Epithelial cell of proximal tubule (primary cell): ENCODE measurements at regions not wholly inside any gene's neighbourhood (a gene's known extent, or its start where the extent isn't known, plus 50 kb on each side); places are given as distances from the start of the nearest gene placed in this dataset.

Experiments
- DNase-seq: peaks from one replicate; pipeline ENCODE4 v3.0.0-alpha.2; 2011; ENCODE audit warnings: low read depth
- H3K4me3 ChIP-seq: 2 replicates; pipeline ENCODE4 v1.5.1; 2011; ENCODE audit warnings: low read depth, mild to moderate bottlenecking, low read length
- TF ChIP-seq, protein P1 (sequence below): conservative IDR thresholded peaks from 2 replicates; pipeline ENCODE4 v1.5.1; 2012; ENCODE audit warnings: low read depth, mild to moderate bottlenecking, low read length

DNA sequence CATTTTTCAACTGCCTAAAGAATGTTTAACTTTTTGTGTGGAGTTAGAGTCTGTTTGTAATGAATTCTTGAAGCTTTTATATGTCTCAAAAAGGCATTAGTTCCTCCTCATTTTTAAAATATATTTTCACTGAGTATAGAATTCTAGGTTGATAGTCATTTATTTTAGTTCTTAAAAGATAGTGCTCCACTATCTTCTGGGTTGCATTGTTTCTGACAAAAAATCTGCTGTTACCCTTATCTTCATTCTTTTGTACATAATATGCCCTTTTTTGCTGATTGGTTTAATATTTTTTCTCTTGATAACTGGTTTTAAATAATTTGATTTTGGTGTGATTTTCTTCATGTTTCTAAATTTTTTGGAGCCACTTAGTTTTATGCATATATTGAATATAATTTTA lies 754.7 kb upstream of the GYPC start:
- no peak overlapping the region for H3K4me3 ChIP-seq
- TF ChIP-seq, protein P1, sequence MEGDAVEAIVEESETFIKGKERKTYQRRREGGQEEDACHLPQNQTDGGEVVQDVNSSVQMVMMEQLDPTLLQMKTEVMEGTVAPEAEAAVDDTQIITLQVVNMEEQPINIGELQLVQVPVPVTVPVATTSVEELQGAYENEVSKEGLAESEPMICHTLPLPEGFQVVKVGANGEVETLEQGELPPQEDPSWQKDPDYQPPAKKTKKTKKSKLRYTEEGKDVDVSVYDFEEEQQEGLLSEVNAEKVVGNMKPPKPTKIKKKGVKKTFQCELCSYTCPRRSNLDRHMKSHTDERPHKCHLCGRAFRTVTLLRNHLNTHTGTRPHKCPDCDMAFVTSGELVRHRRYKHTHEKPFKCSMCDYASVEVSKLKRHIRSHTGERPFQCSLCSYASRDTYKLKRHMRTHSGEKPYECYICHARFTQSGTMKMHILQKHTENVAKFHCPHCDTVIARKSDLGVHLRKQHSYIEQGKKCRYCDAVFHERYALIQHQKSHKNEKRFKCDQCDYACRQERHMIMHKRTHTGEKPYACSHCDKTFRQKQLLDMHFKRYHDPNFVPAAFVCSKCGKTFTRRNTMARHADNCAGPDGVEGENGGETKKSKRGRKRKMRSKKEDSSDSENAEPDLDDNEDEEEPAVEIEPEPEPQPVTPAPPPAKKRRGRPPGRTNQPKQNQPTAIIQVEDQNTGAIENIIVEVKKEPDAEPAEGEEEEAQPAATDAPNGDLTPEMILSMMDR, result no peak
- no peak for DNase-seq

DNA sequence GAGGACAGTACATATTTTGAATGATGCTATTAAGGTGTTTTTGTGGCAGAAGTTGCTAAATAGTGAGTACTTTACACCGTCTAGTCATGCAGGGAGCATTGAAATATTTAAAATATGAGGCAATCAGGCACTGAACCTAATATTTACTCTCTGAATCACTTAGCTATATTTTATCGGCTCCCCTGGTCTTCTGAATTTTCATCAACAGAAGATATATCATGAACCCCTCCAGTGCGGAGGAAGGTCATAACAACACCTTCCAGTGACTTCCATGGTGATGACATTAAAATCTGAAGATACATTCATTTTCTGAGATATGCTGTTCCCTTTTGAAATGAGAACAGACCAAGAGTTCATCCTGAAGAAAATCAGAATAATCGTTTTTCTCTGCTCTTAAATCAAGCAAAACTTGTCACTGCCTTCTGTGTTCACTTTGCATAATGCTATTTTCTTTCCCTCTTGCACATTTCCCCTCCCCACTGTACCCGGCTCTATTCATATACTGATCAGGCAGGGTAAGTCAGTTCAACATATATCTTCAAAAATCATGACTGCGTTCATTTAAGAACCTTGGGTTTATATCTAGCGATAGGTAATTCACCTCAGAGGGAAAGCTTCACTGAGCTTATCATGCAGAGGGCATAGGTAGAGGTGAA lies 729.9 kb upstream of the GYPC start:
- no peak overlapping the region for H3K4me3 ChIP-seq
- TF ChIP-seq, protein P1, result no peak
- no peak for DNase-seq

DNA sequence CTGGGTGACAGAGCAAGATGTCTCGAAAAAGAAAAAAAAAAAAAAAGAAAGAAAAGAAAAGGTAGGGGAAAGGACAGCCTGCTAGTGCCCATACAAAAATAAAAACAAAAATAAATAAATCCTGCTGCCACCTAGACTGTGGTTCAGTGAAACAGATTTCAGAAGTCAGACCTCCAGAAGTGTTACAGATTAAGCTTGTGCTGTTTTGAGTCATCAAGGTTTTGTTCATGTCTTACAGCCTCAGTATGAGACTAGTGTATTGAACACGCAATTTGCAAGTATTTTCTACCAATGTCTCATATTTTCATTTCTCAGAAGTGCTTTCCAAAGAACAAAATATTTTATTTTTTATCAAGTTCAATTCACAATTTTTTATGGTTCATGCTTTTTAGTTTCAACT lies 720.4 kb upstream of the GYPC start:
- H3K4me3 ChIP-seq, result no peak overlapping the region
- TF ChIP-seq, protein P1, result no peak
- no peak for DNase-seq

DNA sequence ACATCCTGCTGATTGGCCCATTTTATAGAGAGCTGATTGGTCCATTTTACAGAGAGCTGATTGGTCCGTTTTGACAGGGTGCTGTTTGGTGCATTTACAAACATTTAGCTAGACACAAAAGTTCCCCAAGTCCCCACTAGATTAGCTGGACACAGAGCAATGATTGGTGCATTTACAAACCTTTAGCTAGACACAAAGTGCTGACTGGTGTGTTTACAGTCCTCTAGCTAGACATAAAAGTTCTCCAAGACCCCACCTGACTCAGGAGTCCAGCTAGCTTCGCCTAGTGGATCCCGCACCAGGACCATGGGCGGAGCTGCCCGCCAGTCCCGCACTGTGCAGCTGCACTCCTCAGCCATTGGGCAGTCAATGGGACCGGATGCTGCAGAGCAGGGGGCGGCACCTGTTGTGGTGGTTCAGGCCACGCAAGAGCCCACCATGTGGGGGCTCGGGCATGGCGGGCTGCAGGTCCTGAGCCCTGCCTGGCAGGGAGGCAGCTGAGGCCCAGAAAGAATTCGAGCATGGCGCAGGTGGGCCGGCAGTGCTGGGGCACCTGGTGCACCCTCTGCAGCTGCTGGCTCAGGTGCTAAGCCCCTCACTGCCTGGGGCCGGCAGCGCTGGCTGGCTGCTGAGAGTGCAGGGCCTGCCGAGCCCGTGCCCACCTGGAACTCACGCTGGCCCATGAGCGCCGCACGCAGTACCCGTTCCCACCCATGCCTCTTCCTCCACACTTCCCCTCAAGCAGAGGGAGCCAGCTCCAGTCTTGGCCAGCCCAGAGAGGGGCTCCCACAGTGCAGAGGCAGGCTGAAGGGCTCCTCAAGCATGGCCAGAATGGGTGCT lies 713.2 kb upstream of the GYPC start:
- TF ChIP-seq, protein P1, result no peak
- no peak overlapping the region for H3K4me3 ChIP-seq
- DNase-seq, result no peak

DNA sequence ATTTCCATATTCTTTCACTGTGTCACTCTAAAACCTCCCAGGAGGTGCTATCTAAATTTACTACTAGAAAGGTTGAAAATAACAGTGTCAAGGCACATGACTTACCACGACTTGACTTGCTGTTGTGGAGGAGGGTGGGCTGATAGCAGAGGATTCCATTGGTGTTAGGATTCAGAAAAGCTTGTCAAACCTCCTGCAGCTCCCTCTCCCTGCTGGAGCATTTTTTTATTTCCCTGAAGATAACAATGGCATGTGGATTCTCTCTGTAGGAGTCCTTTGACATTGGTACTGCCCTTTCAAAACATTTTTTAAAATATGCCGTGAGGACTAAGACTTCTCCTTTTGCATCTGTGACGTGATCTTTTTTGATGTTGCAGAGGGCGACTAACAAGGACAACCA lies 696.9 kb upstream of the GYPC start:
- TF ChIP-seq, protein P1, result no peak
- no peak for DNase-seq
- H3K4me3 ChIP-seq, result no peak overlapping the region

DNA sequence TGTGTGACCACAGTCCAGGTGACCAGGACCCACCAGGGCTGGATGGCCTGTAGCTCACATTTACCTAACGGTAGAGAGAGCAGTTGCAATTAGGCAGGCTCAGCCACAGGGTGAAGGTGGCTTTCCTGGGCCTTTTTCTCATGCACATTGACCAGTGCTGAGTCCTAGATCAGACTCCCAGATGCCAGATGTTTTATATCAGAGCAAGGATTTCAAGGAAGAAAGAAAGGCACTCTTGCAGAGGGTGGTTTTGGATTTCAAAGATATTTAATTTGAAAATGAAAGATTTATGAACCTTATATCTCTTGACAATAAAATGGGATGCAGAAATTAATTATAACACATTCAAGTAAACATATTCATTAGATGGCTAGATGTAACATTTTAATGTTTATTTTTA lies 694.2 kb upstream of the GYPC start:
- no peak for DNase-seq
- H3K4me3 ChIP-seq, result no peak overlapping the region
- TF ChIP-seq, protein P1, result no peak
